PC-9 (cell line): ENCODE measurements at regions not wholly inside any gene's neighbourhood (a gene's known extent, or its start where the extent isn't known, plus 50 kb on each side); places are given as distances from the start of the nearest gene placed in this dataset.

Experiments
- BruUV-seq: library from RNA; stranded (reverse); fragments of 400-500 nt; replicated peaks from 2 replicates; lab custom pipeline; 2021; lab: Mats Ljungman, UMichigan
- CTCF ChIA-PET: fragments of 300-600 bp; sonication (Branson Sonifier 250); formaldehyde crosslinking; loops from one replicate; lab custom pipeline; 2022; ENCODE audit warnings: antibody characterized with exemption; lab: Charles Lee
- POLR2A ChIA-PET: fragments of 300-600 bp; sonication (Branson Sonifier 250); formaldehyde crosslinking; loops from one replicate; lab custom pipeline; 2022; ENCODE audit warnings: antibody characterized with exemption; ENCODE audit not compliant: unreplicated experiment; lab: Charles Lee
- DNase-seq, 2 experiments: peaks; one replicate each; pipeline versions ENCODE4 v3.0.0 to v3.0.0-alpha.2; 2015 to 2022; ENCODE audit warnings: mixed read lengths in 1 of 2
- H2AFZ ChIP-seq: fragments of 200-600 bp; sonication (generic); 2 replicates; pipeline ENCODE4 v1.8.1; 2017; ENCODE audit warnings: antibody characterized with exemption
- H3F3A ChIP-seq: fragments of 200-600 bp; sonication (generic); 2 replicates; pipeline ENCODE4 v1.8.1; 2017; ENCODE audit warnings: antibody characterized with exemption, mild to moderate bottlenecking, low read depth; ENCODE audit not compliant: insufficient read depth
- H3K27ac ChIP-seq: fragments of 200-600 bp; sonication (generic); 2 replicates; pipeline ENCODE4 v1.6.1; 2016; ENCODE audit warnings: mixed run types
- H3K27me3 ChIP-seq: fragments of 200-600 bp; sonication (generic); 2 replicates; pipeline ENCODE4 v1.6.1; 2016; ENCODE audit warnings: low read depth, mixed run types; ENCODE audit not compliant: insufficient read depth
- H3K36me3 ChIP-seq: fragments of 200-600 bp; sonication (generic); 2 replicates; pipeline ENCODE4 v1.6.1; 2016; ENCODE audit warnings: low read depth, mixed run types
- H3K4me1 ChIP-seq: fragments of 200-600 bp; sonication (generic); replicated peaks from 2 replicates; pipeline ENCODE4 v1.6.1; 2016; ENCODE audit warnings: mixed run types; ENCODE audit not compliant: insufficient read depth
- H3K4me2 ChIP-seq: fragments of 200-600 bp; sonication (generic); 2 replicates; pipeline ENCODE4 v1.6.1; 2017; ENCODE audit warnings: mixed run types
- H3K4me3 ChIP-seq: fragments of 200-600 bp; sonication (generic); 2 replicates; pipeline ENCODE4 v1.6.1; 2016; ENCODE audit warnings: mixed run types
- H3K79me2 ChIP-seq: fragments of 200-600 bp; sonication (generic); 2 replicates; pipeline ENCODE4 v1.6.1; 2017; ENCODE audit warnings: low read depth, mixed run types
- H3K9me2 ChIP-seq: fragments of 200-600 bp; sonication (generic); 2 replicates; pipeline ENCODE4 v1.8.1; 2017; ENCODE audit warnings: mild to moderate bottlenecking; ENCODE audit not compliant: insufficient read depth
- H3K9me3 ChIP-seq: fragments of 200-600 bp; sonication (generic); 2 replicates; pipeline ENCODE4 v1.8.1; 2016; ENCODE audit warnings: low read depth; ENCODE audit not compliant: insufficient read depth
- H4K20me1 ChIP-seq: fragments of 200-600 bp; sonication (generic); 2 replicates; pipeline ENCODE4 v1.8.1; 2017; ENCODE audit not compliant: insufficient read depth
- CTCF ChIP-seq: fragments of 200-600 bp; sonication (generic); conservative IDR thresholded peaks from 2 replicates; pipeline ENCODE4 v1.6.1; 2017; ENCODE audit warnings: mixed run types, antibody characterized with exemption, mild to moderate bottlenecking, moderate library complexity
- EZH2 ChIP-seq: fragments of 200-600 bp; sonication (generic); IDR thresholded peaks from 2 replicates; pipeline ENCODE4 v1.8.0; 2017; ENCODE audit warnings: antibody characterized with exemption, low read depth
- intact Hi-C: fragments of 100-400 bp; cut with micrococcal nuclease; formaldehyde crosslinking; loops from one replicate; pipeline ENCODE4 v1.10.0; 2022; ENCODE audit not compliant: unreplicated experiment

- Histone ChIP-seq H3K4me1 (peaks cover 16% of the 10 kb centered on the region), H3F3A (peaks cover 9% of the 10 kb centered on the region; the same call in 1 of the 2 replicates), H4K20me1 (no peaks in the 10 kb centered on the region), H3K9me3 (no peaks in the 10 kb centered on the region), H3K27ac (no peak overlapping the region), H3K4me2 (no peak overlapping the region), H3K36me3 (no peaks in the 10 kb centered on the region), H3K4me3 (no peak overlapping the region), H2AFZ (no peak overlapping the region), H3K9me2 (no peaks in the 10 kb centered on the region), H3K79me2 (no peaks in the 10 kb centered on the region), H3K27me3 (peaks cover 6% of the 10 kb centered on the region)
- BruUV-seq, result no TSS peak
- intact Hi-C loops, result no loop called here
- DNase-seq, result no peak
- TF ChIP-seq CTCF (no peak), EZH2 (no peak)
- ChIA-PET POLR2A (no interaction called here), CTCF (no interaction called here)
Observed at GRCh38 chr12:124184456-124184855, 110.4 kb upstream of the RFLNA start.

- no TSS peak for BruUV-seq
- peaks cover 16% of the 10 kb centered on the region for H3K4me1 ChIP-seq
- intact Hi-C loops, result no loop called here
- H2AFZ ChIP-seq, result no peak overlapping the region
- no peaks in the 10 kb centered on the region for H3K79me2 ChIP-seq
- H3K4me3 ChIP-seq, result no peak overlapping the region
- POLR2A ChIA-PET, result no interaction called here
- no peaks in the 10 kb centered on the region for H3K36me3 ChIP-seq
- no peak overlapping the region for H3K27ac ChIP-seq
- no peaks in the 10 kb centered on the region for H3K9me3 ChIP-seq
- H4K20me1 ChIP-seq, result no peaks in the 10 kb centered on the region
- H3K27me3 ChIP-seq, result peaks cover 16% of the 10 kb centered on the region
- no peaks in the 10 kb centered on the region for H3K9me2 ChIP-seq
- H3F3A ChIP-seq, result peaks cover 10% of the 10 kb centered on the region; the same call in 1 of the 2 replicates
- no peak for DNase-seq
- CTCF ChIA-PET, result no interaction called here
- no peak overlapping the region for H3K4me2 ChIP-seq
- TF ChIP-seq EZH2, result no peak
- no peak for TF ChIP-seq CTCF
Observed at GRCh38 chr12:124185971-124186686, 108.8 kb upstream of the RFLNA start.

GRCh38 chr12:124188084-124188483, 106.8 kb upstream of the RFLNA start:
- no TSS peak for BruUV-seq
- no peak overlapping the region for H3K4me3 ChIP-seq
- H3K4me1 ChIP-seq, result peaks cover 16% of the 10 kb centered on the region
- peak overlapping the region; percentile 45 for H3K4me2 ChIP-seq
- H3K27ac ChIP-seq, result no peak overlapping the region
- TF ChIP-seq EZH2 (no peak), CTCF (no peak)
- H3K9me2 ChIP-seq, result no peaks in the 10 kb centered on the region
- no peaks in the 10 kb centered on the region for H3K36me3 ChIP-seq
- DNase-seq, result no peak
- no peak overlapping the region for H2AFZ ChIP-seq
- ChIA-PET CTCF (no interaction called here), POLR2A (no interaction called here)
- H3K9me3 ChIP-seq, result no peaks in the 10 kb centered on the region
- intact Hi-C loops, result no loop called here
- H3K79me2 ChIP-seq, result no peaks in the 10 kb centered on the region
- peaks cover 34% of the 10 kb centered on the region; the same call in 1 of the 2 replicates for H3K27me3 ChIP-seq
- H4K20me1 ChIP-seq, result no peaks in the 10 kb centered on the region
- H3F3A ChIP-seq, result peaks cover 10% of the 10 kb centered on the region; the same call in 1 of the 2 replicates
